PC-3 (cell line): ENCODE measurements at regions not wholly inside any gene's neighbourhood (a gene's known extent, or its start where the extent isn't known, plus 50 kb on each side); places are given as distances from the start of the nearest gene placed in this dataset.

Source experiments
- ATAC-seq: fragments of 200-7000 bp; cut with Tn5 transposase; 2 replicates; pipeline ENCODE4 v1.9.1; 2020; ENCODE audit warnings: mild to moderate bottlenecking, moderate library complexity
- BruUV-seq: library from RNA; stranded (reverse); fragments of 400-500 nt; replicated peaks from 2 replicates; lab custom pipeline; 2021; lab: Mats Ljungman, UMichigan
- CTCF ChIA-PET: fragments of 300-600 bp; sonication (Branson Sonifier 250); formaldehyde crosslinking; loops from one replicate; lab custom pipeline; 2022; ENCODE audit warnings: antibody characterized with exemption; lab: Charles Lee
- POLR2A ChIA-PET: fragments of 300-600 bp; sonication (Branson Sonifier 250); formaldehyde crosslinking; loops from one replicate; lab custom pipeline; 2022; ENCODE audit warnings: antibody characterized with exemption; ENCODE audit not compliant: unreplicated experiment; lab: Charles Lee
- DNase-seq: peaks from one replicate; pipeline ENCODE4 v3.0.0-alpha.2; 2015
- H2AFZ ChIP-seq: fragments of 300-600 bp; sonication (generic); 2 replicates; pipeline ENCODE4 v1.6.0; 2016; ENCODE audit warnings: antibody characterized with exemption, low read length
- H3F3A ChIP-seq: fragments of 300-600 bp; sonication (generic); one replicate; pipeline ENCODE4 v1.6.0; 2017; ENCODE audit warnings: antibody characterized with exemption, low read length, control low read depth, mild to moderate bottlenecking; ENCODE audit not compliant: unreplicated experiment
- H3K27ac ChIP-seq: fragments of 300-600 bp; sonication (generic); 2 replicates; pipeline ENCODE4 v1.5.1; 2016; ENCODE audit warnings: mild to moderate bottlenecking, low read length
- H3K27me3 ChIP-seq: fragments of 300-600 bp; sonication (generic); 2 replicates; pipeline ENCODE4 v1.6.1; 2016; ENCODE audit warnings: low read length, mixed read lengths
- H3K36me3 ChIP-seq: fragments of 300-600 bp; sonication (generic); 2 replicates; pipeline ENCODE4 v1.6.1; 2016; ENCODE audit warnings: low read depth, mixed run types, low read length, mixed read lengths
- H3K4me1 ChIP-seq: fragments of 300-600 bp; sonication (generic); 2 replicates; pipeline ENCODE4 v1.5.1; 2016; ENCODE audit warnings: low read length; ENCODE audit not compliant: insufficient read depth
- H3K4me2 ChIP-seq: fragments of 300-600 bp; sonication (generic); 2 replicates; pipeline ENCODE4 v1.6.0; 2016; ENCODE audit warnings: low read length
- H3K4me3 ChIP-seq: fragments of 300-600 bp; sonication (generic); 2 replicates; pipeline ENCODE4 v1.5.1; 2016; ENCODE audit warnings: mild to moderate bottlenecking, low read length, mixed read lengths
- H3K79me2 ChIP-seq: fragments of 300-600 bp; sonication (generic); 2 replicates; pipeline ENCODE4 v1.6.1; 2017; ENCODE audit warnings: low read length, mixed read lengths
- H3K9ac ChIP-seq: fragments of 300-600 bp; sonication (generic); 2 replicates; pipeline ENCODE4 v1.6.0; 2016; ENCODE audit warnings: mild to moderate bottlenecking, low read length
- H3K9me2 ChIP-seq: fragments of 300-600 bp; sonication (generic); replicated peaks from 2 replicates; pipeline ENCODE4 v1.6.1; 2016; ENCODE audit warnings: mixed run types, low read length, mixed read lengths
- H3K9me3 ChIP-seq: fragments of 300-600 bp; sonication (generic); 2 replicates; pipeline ENCODE4 v1.6.1; 2016; ENCODE audit warnings: low read length, mixed read lengths
- H4K20me1 ChIP-seq: fragments of 300-600 bp; sonication (generic); 2 replicates; pipeline ENCODE4 v1.6.1; 2016; ENCODE audit warnings: low read length, mixed read lengths
- EZH2 ChIP-seq: fragments of 300-600 bp; sonication (generic); IDR thresholded peaks from one replicate; pipeline ENCODE4 v1.6.1; 2017; ENCODE audit warnings: antibody characterized with exemption, mild to moderate bottlenecking, low read length; ENCODE audit not compliant: unreplicated experiment
- EZH2phosphoT487 ChIP-seq: fragments of 300-600 bp; sonication (generic); IDR thresholded peaks from 2 replicates; pipeline ENCODE4 v1.6.1; 2018; ENCODE audit warnings: mild to moderate bottlenecking, antibody characterized with exemption, low read length, borderline replicate concordance
- intact Hi-C: fragments of 100-400 bp; cut with micrococcal nuclease; formaldehyde crosslinking; loops from 2 replicates; pipeline ENCODE4 v1.9.0; 2023
- TF ChIP-seq, protein P1 (sequence below): fragments of 300-600 bp; sonication (generic); conservative IDR thresholded peaks from 2 replicates; pipeline ENCODE4 v1.5.1; 2017; ENCODE audit warnings: antibody characterized with exemption, low read depth, mild to moderate bottlenecking, low read length

DNA sequence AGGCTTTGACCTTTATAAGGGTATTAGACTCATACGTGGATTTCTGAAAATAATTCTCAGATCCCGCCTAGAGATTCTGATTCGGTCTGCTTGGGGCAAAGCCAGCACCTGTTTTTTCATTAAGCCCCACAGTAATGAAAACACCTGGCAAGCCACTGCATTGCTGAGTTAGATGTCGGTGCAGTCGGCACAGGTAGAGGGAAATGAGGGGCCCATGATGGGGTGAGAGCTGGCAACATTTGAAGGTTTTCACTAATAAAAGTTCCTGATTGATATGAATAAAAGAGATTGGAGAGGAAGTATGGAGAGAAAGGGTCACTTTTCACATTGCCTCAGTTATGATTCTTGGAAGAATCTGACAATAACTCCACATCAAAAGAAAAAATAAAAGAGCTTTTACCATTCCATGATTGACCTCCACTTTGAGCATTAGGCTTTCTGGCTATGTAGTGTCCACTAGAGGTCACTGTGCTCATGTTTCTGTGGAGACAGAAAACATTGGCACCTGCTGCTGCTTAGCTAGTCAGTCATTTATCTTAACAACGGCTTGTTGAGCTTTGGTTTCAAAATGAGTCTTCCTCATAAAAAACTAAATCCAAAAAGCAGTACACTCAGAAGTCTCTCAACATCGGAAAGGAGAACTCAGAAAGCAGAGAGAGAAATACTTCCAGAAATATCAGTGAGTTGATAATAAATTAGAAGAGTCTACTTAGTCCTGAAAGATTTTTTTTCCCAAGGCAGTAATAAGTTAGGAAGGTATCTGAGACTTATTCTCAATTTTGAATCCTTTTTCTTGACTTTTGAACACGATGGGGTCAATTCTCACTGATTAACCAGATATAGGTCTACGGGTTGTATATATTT is 53.3 kb upstream of the KLHL31 start:
- Histone ChIP-seq H3K79me2 (no peaks in the 10 kb centered on the region), H3K27me3 (no peaks in the 10 kb centered on the region), H4K20me1 (no peaks in the 10 kb centered on the region), H3K27ac (no peak overlapping the region), H3K4me1 (peaks cover 15% of the 10 kb centered on the region), H3K9me3 (no peaks in the 10 kb centered on the region), H3K9me2 (no peaks in the 10 kb centered on the region), H2AFZ (peak overlapping the region; percentile 23; the same call in 1 of the 2 replicates), H3K9ac (no peak overlapping the region), H3K36me3 (no peaks in the 10 kb centered on the region), H3K4me3 (no peak overlapping the region), H3F3A (no peaks in the 10 kb centered on the region), H3K4me2 (peak overlapping the region; percentile 48)
- ChIA-PET CTCF (interaction anchor here (0.6 to 1.5 kb wide), 17 partner anchors 9 to 359 kb away, joined by 3 to 29 read pairs (median 4); partner anchors contain the start of gene LRRC1), POLR2A (interaction anchor here (0.6 to 0.7 kb wide), 6 partner anchors 17 to 1031 kb away, joined by 3 to 4 read pairs (median 4); no protein-coding TSS in a partner anchor)
- DNase-seq = peak; percentile 88
- no peak for TF ChIP-seq EZH2phosphoT487
- TF ChIP-seq, protein P1, sequence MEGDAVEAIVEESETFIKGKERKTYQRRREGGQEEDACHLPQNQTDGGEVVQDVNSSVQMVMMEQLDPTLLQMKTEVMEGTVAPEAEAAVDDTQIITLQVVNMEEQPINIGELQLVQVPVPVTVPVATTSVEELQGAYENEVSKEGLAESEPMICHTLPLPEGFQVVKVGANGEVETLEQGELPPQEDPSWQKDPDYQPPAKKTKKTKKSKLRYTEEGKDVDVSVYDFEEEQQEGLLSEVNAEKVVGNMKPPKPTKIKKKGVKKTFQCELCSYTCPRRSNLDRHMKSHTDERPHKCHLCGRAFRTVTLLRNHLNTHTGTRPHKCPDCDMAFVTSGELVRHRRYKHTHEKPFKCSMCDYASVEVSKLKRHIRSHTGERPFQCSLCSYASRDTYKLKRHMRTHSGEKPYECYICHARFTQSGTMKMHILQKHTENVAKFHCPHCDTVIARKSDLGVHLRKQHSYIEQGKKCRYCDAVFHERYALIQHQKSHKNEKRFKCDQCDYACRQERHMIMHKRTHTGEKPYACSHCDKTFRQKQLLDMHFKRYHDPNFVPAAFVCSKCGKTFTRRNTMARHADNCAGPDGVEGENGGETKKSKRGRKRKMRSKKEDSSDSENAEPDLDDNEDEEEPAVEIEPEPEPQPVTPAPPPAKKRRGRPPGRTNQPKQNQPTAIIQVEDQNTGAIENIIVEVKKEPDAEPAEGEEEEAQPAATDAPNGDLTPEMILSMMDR = peak; percentile 94
- TF ChIP-seq EZH2 = no peak
- intact Hi-C loops = loop anchor here (2.0 kb wide), 5 partner anchors 44 to 238 kb away; no protein-coding TSS in a partner anchor
- ATAC-seq = peak; percentile 93
- no TSS peak for BruUV-seq

DNA sequence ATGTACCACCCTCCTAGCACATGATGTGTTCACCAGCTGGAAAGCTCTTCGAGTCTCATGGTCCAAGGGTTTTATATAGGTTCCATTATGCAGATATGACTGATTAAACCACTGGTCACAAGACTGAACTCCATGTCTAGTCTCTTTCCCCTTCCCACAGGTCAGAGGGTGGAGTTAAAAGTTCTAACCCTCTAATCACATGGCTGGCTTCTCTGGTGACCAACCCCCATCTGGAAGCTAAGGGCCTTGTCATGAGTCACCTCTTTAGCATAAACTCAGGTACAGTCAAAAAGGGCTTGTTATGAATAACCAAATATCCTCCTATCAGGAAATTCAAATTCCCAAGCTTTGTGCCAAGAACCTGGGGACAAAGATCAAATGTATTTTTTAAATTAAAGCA is 52.0 kb upstream of the KLHL31 start:
- H3K36me3 ChIP-seq = no peaks in the 10 kb centered on the region
- H3K9me3 ChIP-seq = no peaks in the 10 kb centered on the region
- BruUV-seq = no TSS peak
- peaks cover 4% of the 10 kb centered on the region; the same call in 1 of the 2 replicates for H3K4me1 ChIP-seq
- H3K9me2 ChIP-seq = no peaks in the 10 kb centered on the region
- TF ChIP-seq EZH2phosphoT487 (no peak), EZH2 (no peak)
- TF ChIP-seq, protein P1 = no peak
- no peaks in the 10 kb centered on the region for H3K79me2 ChIP-seq
- DNase-seq (peak; percentile 24), ATAC-seq (no peak)
- no peak overlapping the region for H2AFZ ChIP-seq
- H3F3A ChIP-seq = no peaks in the 10 kb centered on the region
- no peak overlapping the region for H3K27ac ChIP-seq
- no peak overlapping the region for H3K4me2 ChIP-seq
- CTCF ChIA-PET = no interaction called here
- intact Hi-C loops = no loop called here
- no peak overlapping the region for H3K4me3 ChIP-seq
- H3K27me3 ChIP-seq = no peaks in the 10 kb centered on the region
- H4K20me1 ChIP-seq = no peaks in the 10 kb centered on the region
- POLR2A ChIA-PET = no interaction called here
- no peak overlapping the region for H3K9ac ChIP-seq

DNA sequence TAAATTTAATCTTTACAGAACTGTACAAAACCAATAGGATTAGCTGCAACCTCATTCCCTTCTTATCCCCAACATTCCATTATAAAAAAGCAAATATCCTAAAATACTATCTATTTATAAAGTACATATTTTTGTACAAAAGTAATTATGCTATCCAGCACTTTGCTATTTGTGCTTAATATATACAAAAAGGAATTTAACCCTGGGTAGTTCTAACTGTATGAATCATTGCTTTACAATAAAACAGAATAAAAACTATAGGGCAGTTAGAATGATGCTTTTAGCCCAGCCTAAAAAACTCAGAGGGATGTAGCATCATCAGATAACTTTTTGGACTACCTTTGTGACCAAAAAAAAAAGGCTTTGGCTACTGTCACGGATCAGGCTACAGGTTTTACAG is 49.9 kb upstream of the KLHL31 start:
- H3K79me2 ChIP-seq = no peaks in the 10 kb centered on the region
- no peaks in the 10 kb centered on the region for H4K20me1 ChIP-seq
- CTCF ChIA-PET = no interaction called here
- ATAC-seq = no peak
- no peaks in the 10 kb centered on the region for H3K36me3 ChIP-seq
- POLR2A ChIA-PET = interaction anchor here (0.6 to 0.7 kb wide), 3 partner anchors 10 to 222 kb away, joined by 7 to 10 read pairs (median 10); no protein-coding TSS in a partner anchor
- no TSS peak for BruUV-seq
- peaks cover 4% of the 10 kb centered on the region; the same call in 1 of the 2 replicates for H3K4me1 ChIP-seq
- no peak overlapping the region for H3K27ac ChIP-seq
- no peaks in the 10 kb centered on the region for H3F3A ChIP-seq
- no peak for TF ChIP-seq EZH2phosphoT487
- TF ChIP-seq, protein P1 = no peak
- TF ChIP-seq EZH2 = no peak
- intact Hi-C loops = no loop called here
- H3K4me2 ChIP-seq = no peak overlapping the region
- H3K9ac ChIP-seq = no peak overlapping the region
- no peaks in the 10 kb centered on the region for H3K9me3 ChIP-seq
- no peak for DNase-seq
- H3K9me2 ChIP-seq = no peaks in the 10 kb centered on the region
- H3K4me3 ChIP-seq = no peak overlapping the region
- no peaks in the 10 kb centered on the region for H3K27me3 ChIP-seq
- no peak overlapping the region for H2AFZ ChIP-seq
